ENCODE measurements at regions not wholly inside any gene's neighbourhood (a gene's known extent, or its start where the extent isn't known, plus 50 kb on each side); places are given as distances from the start of the nearest gene placed in this dataset.
"Not testable (repeated sequence)": the region's sequence is repeated elsewhere in the genome, so short reads cannot be mapped to it uniquely, and the experiment has no call there.

- H3K4me3 ChIP-seq, result no peak overlapping the region
- H3K4me2 ChIP-seq, result no peak overlapping the region
- no peak overlapping the region for H3K27ac ChIP-seq
- TF ChIP-seq Cebpa-rat (IDR thresholded peaks at IDR 0.05), result no peak
- H3K36me3 ChIP-seq, result no peaks in the 10 kb centered on the region
- no peaks in the 10 kb centered on the region for H4K20me1 ChIP-seq
- H3K9ac ChIP-seq, result no peak overlapping the region
- no peaks in the 10 kb centered on the region for H3K4me1 ChIP-seq
- H3K27me3 ChIP-seq, result no peaks in the 10 kb centered on the region
- H3K9me3 ChIP-seq (replicated peaks in 1 of 11), result peaks cover 22 to 37% (median 25%) of the 10 kb centered on the region in 11 experiments
Observed at GRCh38 chr9:102550266-102550665, 444.9 kb upstream of the CYLC2 start.

DNA sequence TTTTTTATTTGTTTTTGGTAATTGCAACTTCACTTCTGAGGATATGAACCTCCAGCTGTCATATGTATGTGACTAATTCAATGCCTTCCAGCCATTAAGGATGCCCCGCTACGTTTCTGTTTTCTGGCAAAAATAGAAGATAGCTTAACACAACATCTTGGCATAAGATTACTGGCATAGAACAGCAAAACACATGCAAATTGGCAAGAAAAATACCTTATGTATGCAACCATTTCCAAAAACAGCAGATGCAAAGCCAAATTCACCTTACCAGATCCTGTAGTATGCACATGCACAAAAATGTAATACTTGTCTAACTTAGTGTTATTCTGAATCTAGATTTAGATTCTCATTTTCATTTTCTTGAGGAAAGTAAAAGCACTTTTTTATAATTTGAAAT is 461.1 kb upstream of the CYLC2 start:
- Histone ChIP-seq H3K9ac (no peak overlapping the region), H3K27me3 (no peaks in the 10 kb centered on the region), H4K20me1 (no peaks in the 10 kb centered on the region), H3K4me3 (no peak overlapping the region), H3K9me3 (replicated peaks in 1 of 11) (no peaks in the 10 kb centered on the region), H3K27ac (no peak overlapping the region), H3K4me1 (no peaks in the 10 kb centered on the region), H3K4me2 (no peak overlapping the region), H3K36me3 (no peaks in the 10 kb centered on the region)
- no peak for TF ChIP-seq Cebpa-rat (IDR thresholded peaks at IDR 0.05)

- H3K9ac ChIP-seq, result no peak overlapping the region
- H3K27ac ChIP-seq, result no peak overlapping the region
- no peaks in the 10 kb centered on the region for H3K36me3 ChIP-seq
- no peak for TF ChIP-seq Cebpa-rat (IDR thresholded peaks at IDR 0.05)
- no peak overlapping the region for H3K4me2 ChIP-seq
- H3K4me1 ChIP-seq, result no peaks in the 10 kb centered on the region
- no peaks in the 10 kb centered on the region for H3K9me3 ChIP-seq (replicated peaks in 1 of 11)
- no peak overlapping the region for H3K4me3 ChIP-seq
- no peaks in the 10 kb centered on the region for H3K27me3 ChIP-seq
- no peaks in the 10 kb centered on the region for H4K20me1 ChIP-seq
Observed at GRCh38 chr9:102521097-102521755, 473.9 kb upstream of the CYLC2 start.

DNA sequence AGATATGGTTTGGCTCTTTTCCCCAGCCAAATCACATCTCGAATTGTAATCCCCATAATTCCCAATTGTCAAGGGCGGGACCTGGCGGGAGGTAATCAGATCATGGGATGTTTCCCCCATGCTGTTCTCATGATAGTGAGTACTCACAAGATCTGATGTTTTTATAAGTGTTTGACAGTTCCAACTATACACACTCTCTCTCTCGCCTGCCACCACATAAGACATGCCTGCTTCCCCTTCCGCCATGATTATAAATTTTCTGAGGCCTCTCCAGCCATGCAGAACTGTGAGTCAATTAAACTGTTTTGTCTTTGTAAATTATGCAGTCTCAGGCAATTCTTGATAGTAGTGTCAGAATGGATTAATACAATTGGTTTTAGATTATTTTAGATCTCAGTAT is 475.7 kb upstream of the CYLC2 start:
- Histone ChIP-seq H3K9me3 (replicated peaks in 1 of 11) (no peaks in the 10 kb centered on the region), H3K27me3 (no peaks in the 10 kb centered on the region), H3K4me2 (no peak overlapping the region), H3K27ac (no peak overlapping the region), H3K36me3 (no peaks in the 10 kb centered on the region), H3K4me3 (no peak overlapping the region), H3K9ac (no peak overlapping the region), H3K4me1 (no peaks in the 10 kb centered on the region), H4K20me1 (no peaks in the 10 kb centered on the region)
- TF ChIP-seq Cebpa-rat (IDR thresholded peaks at IDR 0.05), result no peak

DNA sequence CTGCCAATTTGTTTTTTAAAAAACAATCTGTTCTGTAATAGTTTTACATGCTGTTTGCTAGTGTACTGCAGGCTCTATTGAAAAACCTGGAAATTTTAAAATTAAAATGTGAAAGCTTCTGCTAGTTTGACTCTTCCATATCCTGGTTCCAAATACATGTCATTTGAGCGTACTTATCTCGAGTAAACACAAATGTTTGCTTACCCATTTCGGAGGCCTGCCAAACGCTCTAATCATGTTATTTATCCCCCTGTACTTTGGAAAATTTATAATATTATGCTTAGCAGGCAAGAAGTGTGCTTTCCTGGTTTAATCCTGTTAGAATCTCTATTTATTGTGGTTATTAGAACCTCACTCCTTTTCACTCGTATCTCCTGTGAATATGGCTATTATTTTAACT is 476.8 kb upstream of the CYLC2 start:
- Histone ChIP-seq H3K4me2 (no peak overlapping the region), H3K9ac (no peak overlapping the region), H3K27me3 (no peaks in the 10 kb centered on the region), H3K9me3 (replicated peaks in 1 of 11) (no peaks in the 10 kb centered on the region), H4K20me1 (no peaks in the 10 kb centered on the region), H3K4me3 (no peak overlapping the region), H3K27ac (no peak overlapping the region), H3K36me3 (no peaks in the 10 kb centered on the region), H3K4me1 (no peaks in the 10 kb centered on the region)
- no peak for TF ChIP-seq Cebpa-rat (IDR thresholded peaks at IDR 0.05)

- TF ChIP-seq Cebpa-rat (IDR thresholded peaks at IDR 0.05), result no peak
- Histone ChIP-seq H4K20me1 (no peaks in the 10 kb centered on the region), H3K27ac (no peak overlapping the region), H3K4me3 (no peak overlapping the region), H3K9me3 (replicated peaks in 1 of 11) (no peaks in the 10 kb centered on the region), H3K36me3 (no peaks in the 10 kb centered on the region), H3K4me2 (no peak overlapping the region), H3K27me3 (no peaks in the 10 kb centered on the region), H3K4me1 (no peaks in the 10 kb centered on the region), H3K9ac (no peak overlapping the region)
Observed at GRCh38 chr9:102514541-102514940, 480.6 kb upstream of the CYLC2 start.

DNA sequence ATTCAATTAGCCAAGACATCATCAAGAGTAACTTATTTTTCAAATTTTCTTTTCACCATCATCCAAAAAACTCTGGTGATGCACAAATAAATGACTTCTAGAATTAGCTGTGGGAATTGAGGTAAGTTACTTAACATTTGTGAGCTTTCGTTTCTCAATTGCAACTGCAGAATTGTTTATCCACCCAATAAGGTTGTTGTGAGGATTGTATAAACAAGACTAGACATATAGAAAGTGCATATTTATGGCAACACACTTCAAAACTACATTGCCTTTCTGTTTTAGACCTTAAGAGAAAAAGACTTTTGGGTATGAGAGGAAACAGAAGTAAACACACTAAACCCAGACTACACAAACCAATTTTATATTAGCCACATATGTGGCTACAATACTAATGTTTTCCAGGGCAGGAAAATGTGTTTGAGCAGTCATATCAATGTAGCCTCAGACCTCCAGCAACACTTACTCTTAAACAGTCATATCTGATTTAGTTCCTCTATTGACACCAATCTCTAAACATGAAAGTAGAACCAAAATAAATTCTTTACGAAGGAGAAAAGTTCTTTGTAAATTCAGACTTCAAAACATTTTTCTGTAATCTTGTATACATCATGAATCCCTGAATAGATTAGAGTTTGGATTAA is 488.0 kb upstream of the CYLC2 start:
- H3K9ac ChIP-seq, result no peak overlapping the region
- no peaks in the 10 kb centered on the region for H3K9me3 ChIP-seq (replicated peaks in 1 of 11)
- H4K20me1 ChIP-seq, result no peaks in the 10 kb centered on the region
- TF ChIP-seq Cebpa-rat (IDR thresholded peaks at IDR 0.05), result no peak
- no peak overlapping the region for H3K4me2 ChIP-seq
- H3K27me3 ChIP-seq, result no peaks in the 10 kb centered on the region
- no peak overlapping the region for H3K27ac ChIP-seq
- no peaks in the 10 kb centered on the region for H3K4me1 ChIP-seq
- no peak overlapping the region for H3K4me3 ChIP-seq
- no peaks in the 10 kb centered on the region for H3K36me3 ChIP-seq

DNA sequence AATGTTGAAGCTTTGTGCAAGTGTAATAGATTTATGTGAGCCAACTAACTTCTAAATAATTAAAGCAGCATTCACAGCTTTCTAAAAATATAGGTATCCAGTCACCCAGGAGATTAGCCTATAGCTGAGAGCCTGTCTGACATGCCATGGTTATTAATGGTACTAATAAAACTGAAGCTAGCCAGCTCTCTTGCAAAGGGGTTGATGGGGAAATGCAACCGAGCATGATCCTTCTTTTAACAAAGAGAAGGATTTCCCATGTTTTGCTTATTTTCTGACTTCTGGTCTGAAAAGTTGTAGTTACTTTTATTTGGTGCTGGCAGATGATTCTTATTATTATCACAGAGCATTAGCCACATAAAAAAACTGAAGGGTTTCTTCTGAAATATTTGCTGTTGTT is 488.7 kb upstream of the CYLC2 start:
- H3K4me2 ChIP-seq, result no peak overlapping the region
- TF ChIP-seq Cebpa-rat (IDR thresholded peaks at IDR 0.05), result no peak
- no peaks in the 10 kb centered on the region for H3K9me3 ChIP-seq (replicated peaks in 1 of 11)

DNA sequence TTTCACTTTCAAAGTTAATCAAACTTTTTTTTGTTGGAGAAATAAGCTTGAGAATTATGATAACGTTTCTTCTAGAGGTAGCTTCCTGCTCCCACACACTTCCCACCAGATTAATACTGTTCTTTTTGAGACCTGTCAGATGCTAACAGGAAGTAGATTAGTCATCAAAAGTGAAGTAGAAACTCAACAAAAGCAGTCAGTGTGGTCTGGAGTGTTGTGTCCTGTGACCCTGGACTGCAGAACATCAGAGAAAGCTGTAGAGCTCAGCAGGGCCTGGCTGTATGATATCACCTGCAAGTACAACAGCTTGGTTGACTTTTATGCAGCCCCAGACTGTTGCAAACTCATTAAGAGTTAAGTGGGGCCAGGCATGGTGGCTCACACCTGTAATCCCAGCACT is 495.7 kb upstream of the CYLC2 start:
- no peak for TF ChIP-seq Cebpa-rat (IDR thresholded peaks at IDR 0.05)
- H3K4me3 ChIP-seq, result no peak overlapping the region
- H3K27me3 ChIP-seq, result no peaks in the 10 kb centered on the region
- H4K20me1 ChIP-seq, result no peaks in the 10 kb centered on the region
- H3K9me3 ChIP-seq (replicated peaks in 1 of 11), result no peaks in the 10 kb centered on the region
- peak overlapping the region in 2 of 11 experiments; percentile 47 to 56; a peak in 4 of 22 replicates for H3K4me2 ChIP-seq
- no peak overlapping the region for H3K9ac ChIP-seq
- H3K4me1 ChIP-seq, result peaks cover 0 to 8% (median 0%) of the 10 kb centered on the region in 10 experiments; a peak in 4 of 20 replicates
- H3K27ac ChIP-seq, result no peak overlapping the region
- no peaks in the 10 kb centered on the region for H3K36me3 ChIP-seq

More for the DNA sequence above, 488.7 kb upstream of the CYLC2 start:
- Histone ChIP-seq H3K9ac (no peak overlapping the region), H3K4me1 (no peaks in the 10 kb centered on the region), H4K20me1 (no peaks in the 10 kb centered on the region), H3K4me3 (no peak overlapping the region), H3K27ac (no peak overlapping the region), H3K36me3 (no peaks in the 10 kb centered on the region), H3K27me3 (no peaks in the 10 kb centered on the region)

DNA sequence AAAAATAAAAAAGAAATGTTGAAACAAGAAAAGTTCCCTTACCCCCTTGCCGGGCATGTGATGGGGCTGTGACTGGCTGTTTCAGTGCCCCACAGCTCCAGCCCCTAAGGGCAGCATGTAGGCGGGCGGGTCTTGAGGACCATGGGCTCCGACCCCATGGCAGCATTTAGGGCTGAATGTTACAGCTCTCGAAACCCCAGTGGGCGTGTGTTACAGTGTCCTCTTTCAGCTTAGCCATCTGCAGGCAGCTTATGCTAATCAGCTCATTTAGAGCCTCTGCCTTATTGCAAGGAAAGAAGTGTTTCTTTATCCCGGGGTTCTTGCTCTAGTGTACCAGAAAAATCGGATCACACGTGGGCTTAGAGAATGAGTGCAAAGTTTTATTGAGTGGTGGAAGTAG is 497.4 kb upstream of the CYLC2 start:
- Histone ChIP-seq H3K27ac (no peak overlapping the region), H3K27me3 (no peaks in the 10 kb centered on the region)

DNA sequence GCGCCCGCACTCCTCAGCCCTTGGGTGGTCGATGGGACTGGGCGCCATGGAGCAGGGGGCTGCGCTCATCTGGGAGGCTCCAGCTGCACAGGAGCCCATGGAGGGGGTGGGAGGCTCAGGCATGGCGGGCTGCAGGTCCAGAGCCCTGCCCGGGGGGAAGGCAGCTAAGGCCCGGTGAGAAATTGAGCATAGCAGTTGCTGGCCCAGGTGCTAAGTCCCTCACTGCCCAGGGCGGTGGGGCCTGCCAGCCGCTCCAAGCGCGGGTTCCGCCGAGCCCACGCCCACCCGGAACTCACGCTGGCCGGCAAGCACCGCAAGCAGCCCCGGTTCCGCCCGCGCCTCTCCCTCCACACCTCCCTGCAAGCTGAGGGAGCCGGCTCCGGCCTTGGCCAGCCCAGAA is 508.2 kb upstream of the CYLC2 start:
- H3K9ac ChIP-seq; H3K4me1 ChIP-seq; H3K9me3 ChIP-seq (replicated peaks in 1 of 11); H3K36me3 ChIP-seq; H3K27ac ChIP-seq; H3K4me3 ChIP-seq; H4K20me1 ChIP-seq; H3K27me3 ChIP-seq; H3K4me2 ChIP-seq: not testable (repeated sequence)

More for the DNA sequence above, 497.4 kb upstream of the CYLC2 start:
- Histone ChIP-seq H3K9me3 (replicated peaks in 1 of 11) (no peaks in the 10 kb centered on the region), H3K36me3 (no peaks in the 10 kb centered on the region), H3K4me3 (no peak overlapping the region), H3K9ac (no peak overlapping the region), H3K4me1 (peaks cover 0 to 8% (median 0%) of the 10 kb centered on the region in 10 experiments; a peak in 4 of 20 replicates), H3K4me2 (no peak overlapping the region), H4K20me1 (no peaks in the 10 kb centered on the region)
- no peak for TF ChIP-seq Cebpa-rat (IDR thresholded peaks at IDR 0.05)
